H9 (cell line): ENCODE measurements at regions not wholly inside any gene's neighbourhood (a gene's known extent, or its start where the extent isn't known, plus 50 kb on each side); places are given as distances from the start of the nearest gene placed in this dataset.

Experiments
- DNase-seq: peaks from one replicate; pipeline ENCODE4 v3.0.0-alpha.2; 2017
- H2AFZ ChIP-seq: one replicate; pipeline ENCODE4 v1.6.1; 2013; ENCODE audit warnings: mild to moderate bottlenecking, low read length, control low read depth, moderate library complexity
- H2AK5ac ChIP-seq: 2 replicates; pipeline ENCODE4 v1.6.1; 2013; ENCODE audit warnings: low read length, control low read depth, mixed read lengths; ENCODE audit not compliant: insufficient read length
- H2BK120ac ChIP-seq: one replicate; pipeline ENCODE4 v1.6.1; 2013; ENCODE audit warnings: low read depth, mild to moderate bottlenecking, low read length, control low read depth, inconsistent platforms; ENCODE audit not compliant: poor library complexity, severe bottlenecking
- H2BK12ac ChIP-seq: 2 replicates; pipeline ENCODE4 v1.6.1; 2013; ENCODE audit warnings: low read length, control low read depth, mixed read lengths, low read depth; ENCODE audit not compliant: insufficient read length
- H2BK15ac ChIP-seq: 2 replicates; pipeline ENCODE4 v1.6.1; 2013; ENCODE audit warnings: low read depth, low read length, control low read depth
- H2BK20ac ChIP-seq: one replicate; pipeline ENCODE4 v1.6.1; 2013; ENCODE audit warnings: low read depth, mild to moderate bottlenecking, low read length, control low read depth, inconsistent platforms; ENCODE audit not compliant: poor library complexity, severe bottlenecking
- H2BK5ac ChIP-seq: 2 replicates; pipeline ENCODE4 v1.6.1; 2013; ENCODE audit warnings: low read length, control low read depth, mixed read lengths; ENCODE audit not compliant: insufficient read length
- H3K14ac ChIP-seq: 2 replicates; pipeline ENCODE4 v1.6.1; 2013; ENCODE audit warnings: low read length, control low read depth; ENCODE audit not compliant: insufficient read depth
- H3K18ac ChIP-seq: 2 replicates; pipeline ENCODE4 v1.6.1; 2013; ENCODE audit warnings: low read depth, mild to moderate bottlenecking, mixed read lengths, low read length, control low read depth; ENCODE audit not compliant: insufficient read length
- H3K23ac ChIP-seq: 2 replicates; pipeline ENCODE4 v1.6.1; 2013; ENCODE audit warnings: low read length, control low read depth, mixed read lengths, low read depth; ENCODE audit not compliant: insufficient read length
- H3K23me2 ChIP-seq: 2 replicates; pipeline ENCODE4 v1.6.1; 2013; ENCODE audit warnings: low read depth, mild to moderate bottlenecking, mixed read lengths, low read length, control low read depth; ENCODE audit not compliant: insufficient read length, poor library complexity, severe bottlenecking
- H3K27ac ChIP-seq: 2 replicates; pipeline ENCODE4 v1.5.1; 2013; ENCODE audit warnings: low read length, control low read depth, mixed read lengths, low read depth; ENCODE audit not compliant: insufficient read length
- H3K27me3 ChIP-seq: 2 replicates; pipeline ENCODE4 v1.6.1; 2013; ENCODE audit warnings: low read length, control low read depth, inconsistent platforms; ENCODE audit not compliant: insufficient read depth
- H3K4ac ChIP-seq: 2 replicates; pipeline ENCODE4 v1.6.1; 2013; ENCODE audit warnings: low read depth, mild to moderate bottlenecking, control low read depth, inconsistent platforms, low read length, moderate library complexity
- H3K4me1 ChIP-seq: 2 replicates; pipeline ENCODE4 v1.6.1; 2013; ENCODE audit warnings: low read length, control low read depth, inconsistent platforms; ENCODE audit not compliant: insufficient read depth
- H3K4me2 ChIP-seq: 2 replicates; pipeline ENCODE4 v1.6.1; 2013; ENCODE audit warnings: low read length, control low read depth, mixed read lengths; ENCODE audit not compliant: insufficient read length, insufficient read depth
- H3K56ac ChIP-seq: 2 replicates; pipeline ENCODE4 v1.6.1; 2013; ENCODE audit warnings: low read depth, mild to moderate bottlenecking, mixed read lengths, low read length, control low read depth; ENCODE audit not compliant: insufficient read length
- H3K79me1 ChIP-seq: 2 replicates; pipeline ENCODE4 v1.6.1; 2013; ENCODE audit warnings: low read depth, mild to moderate bottlenecking, moderate library complexity, low read length, control low read depth, inconsistent platforms; ENCODE audit not compliant: insufficient read depth, poor library complexity, severe bottlenecking
- H3K79me2 ChIP-seq: 2 replicates; pipeline ENCODE4 v1.6.1; 2013; ENCODE audit warnings: low read length, control low read depth, inconsistent platforms; ENCODE audit not compliant: insufficient read depth
- H3K9ac ChIP-seq: 2 replicates; pipeline ENCODE4 v1.6.1; 2013; ENCODE audit warnings: low read length, control low read depth, mixed read lengths; ENCODE audit not compliant: insufficient read length; ENCODE audit errors: extremely low read depth
- H3K9me3 ChIP-seq: one replicate; pipeline ENCODE4 v1.6.1; 2013; ENCODE audit warnings: low read depth, low read length, inconsistent platforms; ENCODE audit not compliant: control insufficient read depth
- H3T11ph ChIP-seq: one replicate; pipeline ENCODE4 v1.6.1; 2013; ENCODE audit warnings: mild to moderate bottlenecking, low read length, control low read depth, inconsistent platforms
- H4K20me1 ChIP-seq: one replicate; pipeline ENCODE4 v1.6.1; 2013; ENCODE audit not compliant: control insufficient read depth, insufficient read length, insufficient read depth
- H4K5ac ChIP-seq: 2 replicates; pipeline ENCODE4 v1.6.1; 2013; ENCODE audit warnings: low read depth, mild to moderate bottlenecking, mixed read lengths, low read length, control low read depth; ENCODE audit not compliant: insufficient read length
- H4K8ac ChIP-seq: replicated peaks from 2 replicates; pipeline ENCODE4 v1.6.1; 2013; ENCODE audit warnings: low read length, control low read depth, mixed read lengths, low read depth; ENCODE audit not compliant: insufficient read length
- H4K91ac ChIP-seq: 2 replicates; pipeline ENCODE4 v1.6.1; 2013; ENCODE audit warnings: low read depth, mild to moderate bottlenecking, moderate library complexity, mixed read lengths, low read length, control low read depth; ENCODE audit not compliant: insufficient read length
- H3K27ac Mint-ChIP-seq, 3 experiments: 2 replicates in 2 of 3; 3 replicates in 1 of 3; pipeline ENCODE4 v1.8.0; 2020 to 2021; ENCODE audit warnings: mixed read lengths in 3 of 3, mild to moderate bottlenecking in 1 of 3, moderate library complexity in 1 of 3
- H3K27me3 Mint-ChIP-seq: 2 replicates; pipeline ENCODE4 v1.8.0; 2021; ENCODE audit warnings: low read depth, mild to moderate bottlenecking, moderate library complexity, mixed read lengths
- H3K36me3 Mint-ChIP-seq, 3 experiments: 2 replicates in 2 of 3; 3 replicates in 1 of 3; pipeline ENCODE4 v1.8.0; 2020 to 2021; ENCODE audit warnings: low read depth in 3 of 3, mixed read lengths in 3 of 3; ENCODE audit not compliant: insufficient read depth in 1 of 3
- H3K4me1 Mint-ChIP-seq, 2 experiments: 2 replicates each; pipeline ENCODE4 v1.8.0; 2020; ENCODE audit warnings: mixed read lengths in 2 of 2
- H3K4me3 Mint-ChIP-seq, 2 experiments: 2 replicates in 1 of 2; 3 replicates in 1 of 2; pipeline ENCODE4 v1.8.0; 2020 to 2021; ENCODE audit warnings: mild to moderate bottlenecking in 2 of 2, mixed read lengths in 2 of 2, moderate library complexity in 1 of 2
- H3K9me3 Mint-ChIP-seq, 2 experiments: 2 replicates in 1 of 2; 3 replicates in 1 of 2; pipeline ENCODE4 v1.8.0; 2020; ENCODE audit warnings: mild to moderate bottlenecking in 2 of 2, mixed read lengths in 2 of 2, moderate library complexity in 1 of 2
- WGBS: extraction: QIAGEN DNeasy Blood & Tissue Kit; methylation state at CpG from one replicate; pipeline ENCODE4 v1.1.7; 2013; ENCODE audit warnings: missing lambda C conversion rate, low lambda C conversion rate, mixed read lengths; ENCODE audit not compliant: insufficient read length; ENCODE audit errors: extremely low coverage; 5-methylcytosine and 5-hydroxymethylcytosine counted together
- TF ChIP-seq, protein P1 (sequence below): fragments of 200-600 bp; sonication (generic); conservative IDR thresholded peaks from 3 replicates; pipeline ENCODE4 v1.8.0; 2021; ENCODE audit warnings: antibody characterized with exemption, mild to moderate bottlenecking

DNA sequence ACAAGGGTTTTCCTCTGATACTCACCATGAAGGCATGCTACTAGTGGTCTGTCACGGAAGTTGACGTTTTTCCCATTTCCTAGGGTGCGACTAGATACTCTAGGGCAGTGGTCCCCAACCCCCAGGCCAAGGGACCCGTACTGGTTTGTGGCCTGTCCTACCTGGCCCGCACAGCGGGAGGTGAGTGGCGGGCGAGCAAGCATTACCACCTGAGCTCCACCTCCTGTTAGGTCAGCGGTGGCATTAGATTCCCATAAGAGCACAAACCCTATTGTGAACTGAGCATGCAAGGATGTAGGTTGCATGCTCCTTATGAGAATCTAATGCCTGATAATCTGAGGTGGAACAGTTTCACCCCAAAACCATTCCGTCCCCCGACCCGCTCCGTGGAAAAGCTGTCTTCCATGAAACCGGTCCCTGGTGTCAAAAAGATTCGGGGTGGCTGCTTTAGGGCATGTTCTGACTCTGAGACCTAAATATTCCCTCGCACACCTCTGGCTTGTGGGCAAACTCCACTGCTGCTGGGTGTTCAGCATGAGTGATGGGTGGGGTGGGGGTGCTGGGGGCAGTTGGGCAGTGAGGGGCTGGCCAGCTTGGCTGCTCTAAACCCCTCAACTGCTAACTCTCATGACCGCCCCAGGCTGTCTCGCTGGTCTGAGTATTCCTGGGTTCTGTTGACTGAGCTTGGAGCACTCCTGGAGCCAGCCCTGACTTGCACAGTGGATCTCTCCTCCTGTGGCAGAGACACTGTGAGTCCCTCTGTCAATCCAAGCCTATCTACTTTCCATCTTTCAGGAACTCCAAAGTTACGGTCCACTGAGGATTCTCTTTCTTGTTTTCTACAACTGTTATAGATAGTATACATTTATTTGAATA lies 78.3 kb upstream of the NEK6 start:
- no peak for DNase-seq
- H3K27me3 Mint-ChIP-seq, result peaks cover 19% of the 10 kb centered on the region
- no peak overlapping the region for H2BK15ac ChIP-seq
- H3K56ac ChIP-seq, result no peak overlapping the region
- H3K4me1 Mint-ChIP-seq, result peaks cover 0 to 2% of the 10 kb centered on the region in 2 experiments; a peak in 1 of 4 replicates
- no peak overlapping the region for H4K91ac ChIP-seq
- H3K36me3 Mint-ChIP-seq, result no peaks in the 10 kb centered on the region
- H4K20me1 ChIP-seq, result no peaks in the 10 kb centered on the region
- H3T11ph ChIP-seq, result no peak overlapping the region
- no peak overlapping the region for H4K8ac ChIP-seq
- H3K79me1 ChIP-seq, result no peaks in the 10 kb centered on the region
- H3K23ac ChIP-seq, result no peak overlapping the region
- no peaks in the 10 kb centered on the region; a peak in 1 of 5 replicates for H3K9me3 Mint-ChIP-seq
- no peaks in the 10 kb centered on the region for H3K79me2 ChIP-seq
- H3K18ac ChIP-seq, result no peak overlapping the region
- H2BK12ac ChIP-seq, result no peak overlapping the region
- H2BK20ac ChIP-seq, result no peak overlapping the region
- no peak overlapping the region for H3K9ac ChIP-seq
- no peaks in the 10 kb centered on the region for H3K9me3 ChIP-seq
- H3K27ac ChIP-seq, result no peak overlapping the region
- H2AFZ ChIP-seq, result no peak overlapping the region
- no CpG with 5 or more reads among the region's 19 CpGs for WGBS
- H3K4me1 ChIP-seq, result no peaks in the 10 kb centered on the region
- H3K27ac Mint-ChIP-seq, result no peak overlapping the region
- H3K4ac ChIP-seq, result no peak overlapping the region
- no peak overlapping the region; the same call in 1 of the 2 replicates for H3K14ac ChIP-seq
- no peak overlapping the region for H2BK120ac ChIP-seq
- no peak overlapping the region for H2BK5ac ChIP-seq
- H2AK5ac ChIP-seq, result no peak overlapping the region
- H3K23me2 ChIP-seq, result no peaks in the 10 kb centered on the region
- TF ChIP-seq, protein P1, sequence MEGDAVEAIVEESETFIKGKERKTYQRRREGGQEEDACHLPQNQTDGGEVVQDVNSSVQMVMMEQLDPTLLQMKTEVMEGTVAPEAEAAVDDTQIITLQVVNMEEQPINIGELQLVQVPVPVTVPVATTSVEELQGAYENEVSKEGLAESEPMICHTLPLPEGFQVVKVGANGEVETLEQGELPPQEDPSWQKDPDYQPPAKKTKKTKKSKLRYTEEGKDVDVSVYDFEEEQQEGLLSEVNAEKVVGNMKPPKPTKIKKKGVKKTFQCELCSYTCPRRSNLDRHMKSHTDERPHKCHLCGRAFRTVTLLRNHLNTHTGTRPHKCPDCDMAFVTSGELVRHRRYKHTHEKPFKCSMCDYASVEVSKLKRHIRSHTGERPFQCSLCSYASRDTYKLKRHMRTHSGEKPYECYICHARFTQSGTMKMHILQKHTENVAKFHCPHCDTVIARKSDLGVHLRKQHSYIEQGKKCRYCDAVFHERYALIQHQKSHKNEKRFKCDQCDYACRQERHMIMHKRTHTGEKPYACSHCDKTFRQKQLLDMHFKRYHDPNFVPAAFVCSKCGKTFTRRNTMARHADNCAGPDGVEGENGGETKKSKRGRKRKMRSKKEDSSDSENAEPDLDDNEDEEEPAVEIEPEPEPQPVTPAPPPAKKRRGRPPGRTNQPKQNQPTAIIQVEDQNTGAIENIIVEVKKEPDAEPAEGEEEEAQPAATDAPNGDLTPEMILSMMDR, result no peak
- H3K4me3 Mint-ChIP-seq, result no peak overlapping the region
- H3K27me3 ChIP-seq, result no peaks in the 10 kb centered on the region
- H3K4me2 ChIP-seq, result no peak overlapping the region
- H4K5ac ChIP-seq, result no peak overlapping the region
